ENCODE measurements at regions not wholly inside any gene's neighbourhood (a gene's known extent, or its start where the extent isn't known, plus 50 kb on each side); places are given as distances from the start of the nearest gene placed in this dataset.

DNA sequence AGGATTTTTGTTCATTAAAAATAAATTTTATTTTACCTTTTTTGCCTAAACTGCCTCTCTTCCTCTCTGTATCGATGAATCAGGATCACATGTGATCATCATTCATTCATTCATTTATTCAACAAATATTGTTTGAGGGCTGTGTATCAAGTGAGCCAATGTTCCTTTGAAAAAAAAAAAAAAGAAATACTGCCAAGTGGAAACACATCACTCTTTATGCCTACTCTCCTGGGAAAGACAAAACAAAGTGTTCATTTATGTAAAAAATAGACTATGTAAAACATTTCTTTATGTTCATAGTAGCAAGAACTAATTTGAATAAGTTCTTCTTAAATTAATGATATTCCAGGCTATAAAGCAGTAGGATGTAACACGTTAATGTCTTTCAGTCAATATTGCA lies 233.1 kb downstream of the POSTN start:
- no peaks in the 10 kb centered on the region for H4K20me1 ChIP-seq (ENCODE audit: insufficient read depth)
- intact Hi-C loops (cut with micrococcal nuclease; ENCODE audit: unreplicated experiment): no loop called here
- DNase-seq: no peak
- 0 out of 2 replicates have a peak, but pooled peaks cover 3% of the 10 kb centered on the region for H3K9me3 ChIP-seq (ENCODE audit: insufficient read depth, low read depth)
- CTCF ChIA-PET: no interaction called here
- no peak overlapping the region for H3K27ac ChIP-seq
- peaks cover 4% of the 10 kb centered on the region; the same call in 1 of the 2 replicates for H3K9me2 ChIP-seq (ENCODE audit: insufficient read depth)
- H2AFZ ChIP-seq: no peak overlapping the region
- H3K27me3 ChIP-seq (ENCODE audit: insufficient read depth, low read depth): no peaks in the 10 kb centered on the region
- POLR2A ChIA-PET (ENCODE audit: unreplicated experiment): no interaction called here
- no peaks in the 10 kb centered on the region for H3K36me3 ChIP-seq (ENCODE audit: low read depth)
- H3K4me2 ChIP-seq: no peak overlapping the region
- H3K4me3 ChIP-seq: no peak overlapping the region
- no peak for TF ChIP-seq EZH2 (IDR thresholded peaks at IDR 0.05; ENCODE audit: low read depth)
- TF ChIP-seq, protein P1, sequence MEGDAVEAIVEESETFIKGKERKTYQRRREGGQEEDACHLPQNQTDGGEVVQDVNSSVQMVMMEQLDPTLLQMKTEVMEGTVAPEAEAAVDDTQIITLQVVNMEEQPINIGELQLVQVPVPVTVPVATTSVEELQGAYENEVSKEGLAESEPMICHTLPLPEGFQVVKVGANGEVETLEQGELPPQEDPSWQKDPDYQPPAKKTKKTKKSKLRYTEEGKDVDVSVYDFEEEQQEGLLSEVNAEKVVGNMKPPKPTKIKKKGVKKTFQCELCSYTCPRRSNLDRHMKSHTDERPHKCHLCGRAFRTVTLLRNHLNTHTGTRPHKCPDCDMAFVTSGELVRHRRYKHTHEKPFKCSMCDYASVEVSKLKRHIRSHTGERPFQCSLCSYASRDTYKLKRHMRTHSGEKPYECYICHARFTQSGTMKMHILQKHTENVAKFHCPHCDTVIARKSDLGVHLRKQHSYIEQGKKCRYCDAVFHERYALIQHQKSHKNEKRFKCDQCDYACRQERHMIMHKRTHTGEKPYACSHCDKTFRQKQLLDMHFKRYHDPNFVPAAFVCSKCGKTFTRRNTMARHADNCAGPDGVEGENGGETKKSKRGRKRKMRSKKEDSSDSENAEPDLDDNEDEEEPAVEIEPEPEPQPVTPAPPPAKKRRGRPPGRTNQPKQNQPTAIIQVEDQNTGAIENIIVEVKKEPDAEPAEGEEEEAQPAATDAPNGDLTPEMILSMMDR (conservative IDR thresholded peaks at IDR 0.05): no peak
- H3K79me2 ChIP-seq (ENCODE audit: low read depth): no peaks in the 10 kb centered on the region
- H3F3A ChIP-seq (ENCODE audit: insufficient read depth, low read depth): no peaks in the 10 kb centered on the region
- BruUV-seq (replicated peaks): no TSS peak
- no peaks in the 10 kb centered on the region for H3K4me1 ChIP-seq (replicated peaks; ENCODE audit: insufficient read depth)

GRCh38 chr13:37364956-37365355 lies 233.6 kb downstream of the POSTN start:
- Histone ChIP-seq H3K36me3 (ENCODE audit: low read depth) (no peaks in the 10 kb centered on the region), H3K4me3 (no peak overlapping the region), H3F3A (ENCODE audit: insufficient read depth, low read depth) (no peaks in the 10 kb centered on the region), H3K4me2 (no peak overlapping the region), H3K9me3 (ENCODE audit: insufficient read depth, low read depth) (0 out of 2 replicates have a peak, but pooled peaks cover 2% of the 10 kb centered on the region), H3K27me3 (ENCODE audit: insufficient read depth, low read depth) (no peaks in the 10 kb centered on the region), H3K9me2 (ENCODE audit: insufficient read depth) (peaks cover 4% of the 10 kb centered on the region; the same call in 1 of the 2 replicates), H3K4me1 (replicated peaks; ENCODE audit: insufficient read depth) (no peaks in the 10 kb centered on the region), H3K27ac (no peak overlapping the region), H2AFZ (no peak overlapping the region), H4K20me1 (ENCODE audit: insufficient read depth) (no peaks in the 10 kb centered on the region), H3K79me2 (ENCODE audit: low read depth) (no peaks in the 10 kb centered on the region)
- ChIA-PET CTCF (no interaction called here), POLR2A (ENCODE audit: unreplicated experiment) (no interaction called here)
- intact Hi-C loops (cut with micrococcal nuclease; ENCODE audit: unreplicated experiment): no loop called here
- DNase-seq: no peak
- TF ChIP-seq EZH2 (IDR thresholded peaks at IDR 0.05; ENCODE audit: low read depth): no peak
- TF ChIP-seq, protein P1 (conservative IDR thresholded peaks at IDR 0.05): no peak
- no TSS peak for BruUV-seq (replicated peaks)

GRCh38 chr13:37364007-37364406 lies 234.6 kb downstream of the POSTN start:
- ChIA-PET CTCF (no interaction called here), POLR2A (ENCODE audit: unreplicated experiment) (no interaction called here)
- H3K79me2 ChIP-seq (ENCODE audit: low read depth): no peaks in the 10 kb centered on the region
- H3K27me3 ChIP-seq (ENCODE audit: insufficient read depth, low read depth): no peaks in the 10 kb centered on the region
- H3K9me3 ChIP-seq (ENCODE audit: insufficient read depth, low read depth): no peaks in the 10 kb centered on the region
- no peaks in the 10 kb centered on the region for H3K4me1 ChIP-seq (replicated peaks; ENCODE audit: insufficient read depth)
- H4K20me1 ChIP-seq (ENCODE audit: insufficient read depth): no peaks in the 10 kb centered on the region
- BruUV-seq (replicated peaks): no TSS peak
- TF ChIP-seq EZH2 (IDR thresholded peaks at IDR 0.05; ENCODE audit: low read depth): no peak
- TF ChIP-seq, protein P1 (conservative IDR thresholded peaks at IDR 0.05): no peak
- intact Hi-C loops (cut with micrococcal nuclease; ENCODE audit: unreplicated experiment): no loop called here
- no peak for DNase-seq
- H3F3A ChIP-seq (ENCODE audit: insufficient read depth, low read depth): no peaks in the 10 kb centered on the region
- no peak overlapping the region for H3K4me3 ChIP-seq
- no peaks in the 10 kb centered on the region for H3K36me3 ChIP-seq (ENCODE audit: low read depth)
- no peak overlapping the region for H3K4me2 ChIP-seq
- H3K27ac ChIP-seq: no peak overlapping the region
- H3K9me2 ChIP-seq (ENCODE audit: insufficient read depth): peaks cover 4% of the 10 kb centered on the region; the same call in 1 of the 2 replicates
- no peak overlapping the region for H2AFZ ChIP-seq
